ENCODE measurements at regions not wholly inside any gene's neighbourhood (a gene's known extent, or its start where the extent isn't known, plus 50 kb on each side); places are given as distances from the start of the nearest gene placed in this dataset.

GRCh38 chr13:66003558-66003957 lies 1226.6 kb downstream of the PCDH9 start:
- Histone ChIP-seq H3K4me1 (ENCODE audit: control insufficient read depth in 1 of 2, insufficient read depth in 2 of 2, low read length in 2 of 2) (no peaks in the 10 kb centered on the region), H3K27me3 (ENCODE audit: low read depth, low read length) (no peaks in the 10 kb centered on the region), H3K36me3 (ENCODE audit: control insufficient read depth in 1 of 2, insufficient read depth in 2 of 2, low read length in 2 of 2) (no peaks in the 10 kb centered on the region), H3K27ac (ENCODE audit: low read length) (no peak overlapping the region), H3K4me3 (ENCODE audit: low read depth in 1 of 2, low read length in 2 of 2) (no peak overlapping the region), H3K9me3 (ENCODE audit: control insufficient read depth in 1 of 2, low read length in 2 of 2) (peaks cover 0 to 5% of the 10 kb centered on the region in 2 donors)

GRCh38 chr13:66001140-66001539 lies 1229.0 kb downstream of the PCDH9 start:
- Histone ChIP-seq H3K4me1 (ENCODE audit: control insufficient read depth in 1 of 2, insufficient read depth in 2 of 2, low read length in 2 of 2) (no peaks in the 10 kb centered on the region), H3K9me3 (ENCODE audit: control insufficient read depth in 1 of 2, low read length in 2 of 2) (peaks cover 0 to 5% of the 10 kb centered on the region in 2 donors), H3K36me3 (ENCODE audit: control insufficient read depth in 1 of 2, insufficient read depth in 2 of 2, low read length in 2 of 2) (no peaks in the 10 kb centered on the region), H3K27ac (ENCODE audit: low read length) (no peak overlapping the region), H3K27me3 (ENCODE audit: low read depth, low read length) (no peaks in the 10 kb centered on the region), H3K4me3 (ENCODE audit: low read depth in 1 of 2, low read length in 2 of 2) (no peak overlapping the region)

GRCh38 chr13:65999411-65999810 lies 1230.7 kb downstream of the PCDH9 start:
- Histone ChIP-seq H3K4me3 (ENCODE audit: low read depth in 1 of 2, low read length in 2 of 2) (no peak overlapping the region), H3K9me3 (ENCODE audit: control insufficient read depth in 1 of 2, low read length in 2 of 2) (peaks cover 0 to 5% of the 10 kb centered on the region in 2 donors), H3K27ac (ENCODE audit: low read length) (no peak overlapping the region), H3K4me1 (ENCODE audit: control insufficient read depth in 1 of 2, insufficient read depth in 2 of 2, low read length in 2 of 2) (no peaks in the 10 kb centered on the region), H3K36me3 (ENCODE audit: control insufficient read depth in 1 of 2, insufficient read depth in 2 of 2, low read length in 2 of 2) (no peaks in the 10 kb centered on the region), H3K27me3 (ENCODE audit: low read depth, low read length) (no peaks in the 10 kb centered on the region)

- Histone ChIP-seq H3K36me3 (ENCODE audit: control insufficient read depth in 1 of 2, insufficient read depth in 2 of 2, low read length in 2 of 2) (no peaks in the 10 kb centered on the region), H3K4me3 (ENCODE audit: low read depth in 1 of 2, low read length in 2 of 2) (no peak overlapping the region), H3K9me3 (ENCODE audit: control insufficient read depth in 1 of 2, low read length in 2 of 2) (no peaks in the 10 kb centered on the region), H3K27me3 (ENCODE audit: low read depth, low read length) (no peaks in the 10 kb centered on the region), H3K4me1 (ENCODE audit: control insufficient read depth in 1 of 2, insufficient read depth in 2 of 2, low read length in 2 of 2) (no peaks in the 10 kb centered on the region), H3K27ac (ENCODE audit: low read length) (no peak overlapping the region)
Measured at GRCh38 chr13:65990684-65991083, 1239.5 kb downstream of the PCDH9 start.

- H3K4me3 ChIP-seq (ENCODE audit: low read depth in 1 of 2, low read length in 2 of 2), result no peak overlapping the region
Measured at GRCh38 chr13:65985612-65986011, 1244.5 kb downstream of the PCDH9 start.

GRCh38 chr13:65977525-65977924 lies 1252.6 kb downstream of the PCDH9 start:
- no peaks in the 10 kb centered on the region for H3K36me3 ChIP-seq (ENCODE audit: control insufficient read depth in 1 of 2, insufficient read depth in 2 of 2, low read length in 2 of 2)
- H3K9me3 ChIP-seq (ENCODE audit: control insufficient read depth in 1 of 2, low read length in 2 of 2), result no peaks in the 10 kb centered on the region
- H3K27me3 ChIP-seq (ENCODE audit: low read depth, low read length), result no peaks in the 10 kb centered on the region
- no peak overlapping the region for H3K27ac ChIP-seq (ENCODE audit: low read length)
- no peak overlapping the region for H3K4me3 ChIP-seq (ENCODE audit: low read depth in 1 of 2, low read length in 2 of 2)
- H3K4me1 ChIP-seq (ENCODE audit: control insufficient read depth in 1 of 2, insufficient read depth in 2 of 2, low read length in 2 of 2), result no peaks in the 10 kb centered on the region

More at GRCh38 chr13:65985612-65986011, 1244.5 kb downstream of the PCDH9 start:
- no peaks in the 10 kb centered on the region for H3K4me1 ChIP-seq (ENCODE audit: control insufficient read depth in 1 of 2, insufficient read depth in 2 of 2, low read length in 2 of 2)
- H3K27me3 ChIP-seq (ENCODE audit: low read depth, low read length), result no peaks in the 10 kb centered on the region
- no peaks in the 10 kb centered on the region for H3K9me3 ChIP-seq (ENCODE audit: control insufficient read depth in 1 of 2, low read length in 2 of 2)
- H3K36me3 ChIP-seq (ENCODE audit: control insufficient read depth in 1 of 2, insufficient read depth in 2 of 2, low read length in 2 of 2), result no peaks in the 10 kb centered on the region
- no peak overlapping the region for H3K27ac ChIP-seq (ENCODE audit: low read length)

- Histone ChIP-seq H3K27me3 (ENCODE audit: low read depth, low read length) (no peaks in the 10 kb centered on the region), H3K4me1 (ENCODE audit: control insufficient read depth in 1 of 2, insufficient read depth in 2 of 2, low read length in 2 of 2) (no peaks in the 10 kb centered on the region), H3K9me3 (ENCODE audit: control insufficient read depth in 1 of 2, low read length in 2 of 2) (no peaks in the 10 kb centered on the region), H3K4me3 (ENCODE audit: low read depth in 1 of 2, low read length in 2 of 2) (no peak overlapping the region), H3K27ac (ENCODE audit: low read length) (no peak overlapping the region), H3K36me3 (ENCODE audit: control insufficient read depth in 1 of 2, insufficient read depth in 2 of 2, low read length in 2 of 2) (no peaks in the 10 kb centered on the region)
Measured at GRCh38 chr13:65971541-65971940, 1258.6 kb downstream of the PCDH9 start.

- Histone ChIP-seq H3K4me1 (ENCODE audit: control insufficient read depth in 1 of 2, insufficient read depth in 2 of 2, low read length in 2 of 2) (no peaks in the 10 kb centered on the region), H3K9me3 (ENCODE audit: control insufficient read depth in 1 of 2, low read length in 2 of 2) (no peaks in the 10 kb centered on the region), H3K27ac (ENCODE audit: low read length) (no peak overlapping the region), H3K4me3 (ENCODE audit: low read depth in 1 of 2, low read length in 2 of 2) (no peak overlapping the region), H3K36me3 (ENCODE audit: control insufficient read depth in 1 of 2, insufficient read depth in 2 of 2, low read length in 2 of 2) (no peaks in the 10 kb centered on the region), H3K27me3 (ENCODE audit: low read depth, low read length) (no peaks in the 10 kb centered on the region)
Measured at GRCh38 chr13:65966991-65967451, 1263.1 kb downstream of the PCDH9 start.

GRCh38 chr13:65965501-65965900 lies 1264.6 kb downstream of the PCDH9 start:
- no peaks in the 10 kb centered on the region for H3K4me1 ChIP-seq (ENCODE audit: control insufficient read depth in 1 of 2, insufficient read depth in 2 of 2, low read length in 2 of 2)
- no peaks in the 10 kb centered on the region for H3K9me3 ChIP-seq (ENCODE audit: control insufficient read depth in 1 of 2, low read length in 2 of 2)
- no peaks in the 10 kb centered on the region for H3K36me3 ChIP-seq (ENCODE audit: control insufficient read depth in 1 of 2, insufficient read depth in 2 of 2, low read length in 2 of 2)
- H3K27me3 ChIP-seq (ENCODE audit: low read depth, low read length), result no peaks in the 10 kb centered on the region
- no peak overlapping the region for H3K4me3 ChIP-seq (ENCODE audit: low read depth in 1 of 2, low read length in 2 of 2)
- no peak overlapping the region for H3K27ac ChIP-seq (ENCODE audit: low read length)

- Histone ChIP-seq H3K4me3 (ENCODE audit: low read depth in 1 of 2, low read length in 2 of 2) (no peak overlapping the region), H3K27ac (ENCODE audit: low read length) (no peak overlapping the region), H3K4me1 (ENCODE audit: control insufficient read depth in 1 of 2, insufficient read depth in 2 of 2, low read length in 2 of 2) (no peaks in the 10 kb centered on the region), H3K36me3 (ENCODE audit: control insufficient read depth in 1 of 2, insufficient read depth in 2 of 2, low read length in 2 of 2) (no peaks in the 10 kb centered on the region), H3K9me3 (ENCODE audit: control insufficient read depth in 1 of 2, low read length in 2 of 2) (no peaks in the 10 kb centered on the region), H3K27me3 (ENCODE audit: low read depth, low read length) (no peaks in the 10 kb centered on the region)
Measured at GRCh38 chr13:65964672-65965071, 1265.5 kb downstream of the PCDH9 start.

GRCh38 chr13:65959305-65959704 lies 1270.8 kb downstream of the PCDH9 start:
- no peaks in the 10 kb centered on the region for H3K27me3 ChIP-seq (ENCODE audit: low read depth, low read length)
- H3K4me1 ChIP-seq (ENCODE audit: control insufficient read depth in 1 of 2, insufficient read depth in 2 of 2, low read length in 2 of 2), result no peaks in the 10 kb centered on the region
- no peak overlapping the region for H3K27ac ChIP-seq (ENCODE audit: low read length)
- no peaks in the 10 kb centered on the region for H3K9me3 ChIP-seq (ENCODE audit: control insufficient read depth in 1 of 2, low read length in 2 of 2)
- no peak overlapping the region for H3K4me3 ChIP-seq (ENCODE audit: low read depth in 1 of 2, low read length in 2 of 2)
- H3K36me3 ChIP-seq (ENCODE audit: control insufficient read depth in 1 of 2, insufficient read depth in 2 of 2, low read length in 2 of 2), result no peaks in the 10 kb centered on the region

- no peak overlapping the region for H3K27ac ChIP-seq (ENCODE audit: low read length)
- no peaks in the 10 kb centered on the region for H3K4me1 ChIP-seq (ENCODE audit: control insufficient read depth in 1 of 2, insufficient read depth in 2 of 2, low read length in 2 of 2)
- no peaks in the 10 kb centered on the region for H3K27me3 ChIP-seq (ENCODE audit: low read depth, low read length)
- no peak overlapping the region for H3K4me3 ChIP-seq (ENCODE audit: low read depth in 1 of 2, low read length in 2 of 2)
- H3K36me3 ChIP-seq (ENCODE audit: control insufficient read depth in 1 of 2, insufficient read depth in 2 of 2, low read length in 2 of 2), result no peaks in the 10 kb centered on the region
- H3K9me3 ChIP-seq (ENCODE audit: control insufficient read depth in 1 of 2, low read length in 2 of 2), result no peaks in the 10 kb centered on the region
Measured at GRCh38 chr13:65946387-65946786, 1283.7 kb downstream of the PCDH9 start.

Measured in muscle layer of duodenum (tissue), 2 donors.